NCI-H446 (cell line): ENCODE measurements at regions not wholly inside any gene's neighbourhood (a gene's known extent, or its start where the extent isn't known, plus 50 kb on each side); places are given as distances from the start of the nearest gene placed in this dataset.

Experiments used
- DNase-seq, 2 experiments: peaks; one replicate each; lab custom pipeline; 2025; lab: John Stamatoyannopoulos, UW

GRCh38 chr10:58998924-58999713, 177.3 kb upstream of the PHYHIPL start:
- no peak for DNase-seq

- DNase-seq: no peak
Observed at GRCh38 chr10:59000162-59000825, 176.1 kb upstream of the PHYHIPL start.

- DNase-seq: no peak
Observed at GRCh38 chr10:59002011-59002410, 174.4 kb upstream of the PHYHIPL start.

- no peak for DNase-seq
Observed at GRCh38 chr10:59003203-59003602, 173.2 kb upstream of the PHYHIPL start.

GRCh38 chr10:59004392-59004791, 172.1 kb upstream of the PHYHIPL start:
- no peak for DNase-seq

- no peak for DNase-seq
Observed at GRCh38 chr10:59006511-59007306, 169.7 kb upstream of the PHYHIPL start.

GRCh38 chr10:59007307-59008025, 169.0 kb upstream of the PHYHIPL start:
- no peak for DNase-seq

- no peak for DNase-seq
Observed at GRCh38 chr10:59008452-59008851, 168.0 kb upstream of the PHYHIPL start.

- no peak for DNase-seq
Observed at GRCh38 chr10:59011972-59012632, 164.3 kb upstream of the PHYHIPL start.

GRCh38 chr10:59012839-59013238, 163.6 kb upstream of the PHYHIPL start:
- DNase-seq: no peak

- no peak for DNase-seq
Observed at GRCh38 chr10:59016043-59016442, 160.4 kb upstream of the PHYHIPL start.

- DNase-seq: no peak
Observed at GRCh38 chr10:59018977-59019376, 157.5 kb upstream of the PHYHIPL start.

GRCh38 chr10:59019603-59020002, 156.8 kb upstream of the PHYHIPL start:
- no peak for DNase-seq

- no peak for DNase-seq
Observed at GRCh38 chr10:59020502-59020901, 155.9 kb upstream of the PHYHIPL start.

GRCh38 chr10:59025981-59026765, 150.3 kb upstream of the PHYHIPL start:
- DNase-seq: no peak

- DNase-seq: no peak
Observed at GRCh38 chr10:59027975-59028655, 148.3 kb upstream of the PHYHIPL start.

GRCh38 chr10:59033622-59034021, 142.8 kb upstream of the PHYHIPL start:
- no peak for DNase-seq

- DNase-seq: no peak
Observed at GRCh38 chr10:59036311-59037017, 140.0 kb upstream of the PHYHIPL start.

- DNase-seq: no peak
Observed at GRCh38 chr10:59037018-59037389, 139.4 kb upstream of the PHYHIPL start.

- DNase-seq: no peak
Observed at GRCh38 chr10:59037506-59037905, 138.9 kb upstream of the PHYHIPL start.
